HT-29 (cell line): ENCODE measurements at regions not wholly inside any gene's neighbourhood (a gene's known extent, or its start where the extent isn't known, plus 50 kb on each side); places are given as distances from the start of the nearest gene placed in this dataset.

Experiments
- DNase-seq: peaks from one replicate; pipeline ENCODE4 v3.0.0-alpha.2; 2015; ENCODE audit warnings: low spot score

- DNase-seq, result no peak
These were observed 243.3 kb downstream of the ZNF674 start for GRCh38 chrX:46301903-46302302.

- no peak for DNase-seq
These were observed 246.4 kb downstream of the ZNF674 start for GRCh38 chrX:46298821-46299220.

- no peak for DNase-seq
These were observed 249.3 kb downstream of the ZNF674 start for GRCh38 chrX:46295963-46296362.

GRCh38 chrX:46294234-46294633 lies 251.0 kb downstream of the ZNF674 start:
- peak; percentile 27 for DNase-seq

- no peak for DNase-seq
These were observed 265.3 kb downstream of the ZNF674 start for GRCh38 chrX:46279925-46280313.

- DNase-seq, result peak; percentile 27
These were observed 265.9 kb downstream of the ZNF674 start for GRCh38 chrX:46279214-46279924.

GRCh38 chrX:46278572-46278971 lies 266.6 kb downstream of the ZNF674 start:
- DNase-seq, result no peak

GRCh38 chrX:46268412-46268811 lies 276.8 kb downstream of the ZNF674 start:
- DNase-seq, result peak; percentile 84

GRCh38 chrX:46263494-46263893 lies 281.7 kb downstream of the ZNF674 start:
- DNase-seq, result peak; percentile 77

- DNase-seq, result peak; percentile 63
These were observed 282.9 kb downstream of the ZNF674 start for GRCh38 chrX:46262304-46262703.

- peak; percentile 75 for DNase-seq
These were observed 284.7 kb downstream of the ZNF674 start for GRCh38 chrX:46260499-46260898.

- no peak for DNase-seq
These were observed 286.9 kb downstream of the ZNF674 start for GRCh38 chrX:46258356-46258755.

- peak; percentile 32 for DNase-seq
These were observed 287.8 kb downstream of the ZNF674 start for GRCh38 chrX:46257451-46257879.

- no peak for DNase-seq
These were observed 288.3 kb downstream of the ZNF674 start for GRCh38 chrX:46256875-46257274.

- DNase-seq, result no peak
These were observed 290.2 kb downstream of the ZNF674 start for GRCh38 chrX:46255046-46255445.

GRCh38 chrX:46254641-46255040 lies 290.6 kb downstream of the ZNF674 start:
- DNase-seq, result no peak

- peak; percentile 28 for DNase-seq
These were observed 293.5 kb downstream of the ZNF674 start for GRCh38 chrX:46251755-46252154.

GRCh38 chrX:46250151-46250550 lies 295.1 kb downstream of the ZNF674 start:
- no peak for DNase-seq

GRCh38 chrX:46247456-46247855 lies 297.8 kb downstream of the ZNF674 start:
- no peak for DNase-seq

- no peak for DNase-seq
These were observed 300.8 kb downstream of the ZNF674 start for GRCh38 chrX:46244451-46244850.

- DNase-seq, result no peak
These were observed 308.8 kb downstream of the ZNF674 start for GRCh38 chrX:46236411-46236810.

- no peak for DNase-seq
These were observed 309.4 kb downstream of the ZNF674 start for GRCh38 chrX:46235778-46236177.

GRCh38 chrX:46234775-46235174 lies 310.4 kb downstream of the ZNF674 start:
- DNase-seq, result no peak

- DNase-seq, result no peak
These were observed 316.8 kb downstream of the ZNF674 start for GRCh38 chrX:46228389-46228788.
